Esophagus mucosa (tissue), 1 donor: ENCODE measurements at regions not wholly inside any gene's neighbourhood (a gene's known extent, or its start where the extent isn't known, plus 50 kb on each side); places are given as distances from the start of the nearest gene placed in this dataset.
"Not testable (repeated sequence)": the region's sequence is repeated elsewhere in the genome, so short reads cannot be mapped to it uniquely, and the experiment has no call there.

Experiments
- ATAC-seq: fragments of 200-7000 bp; cut with Tn5 transposase; one replicate; pipeline ENCODE4 v1.9.1; 2020
- donor health status: DM: yes; HTN: yes; CAD: no.

GRCh38 chr7:157467496-157468212 is 130.8 kb downstream of the DNAJB6 start:
- ATAC-seq, result no peak

DNA sequence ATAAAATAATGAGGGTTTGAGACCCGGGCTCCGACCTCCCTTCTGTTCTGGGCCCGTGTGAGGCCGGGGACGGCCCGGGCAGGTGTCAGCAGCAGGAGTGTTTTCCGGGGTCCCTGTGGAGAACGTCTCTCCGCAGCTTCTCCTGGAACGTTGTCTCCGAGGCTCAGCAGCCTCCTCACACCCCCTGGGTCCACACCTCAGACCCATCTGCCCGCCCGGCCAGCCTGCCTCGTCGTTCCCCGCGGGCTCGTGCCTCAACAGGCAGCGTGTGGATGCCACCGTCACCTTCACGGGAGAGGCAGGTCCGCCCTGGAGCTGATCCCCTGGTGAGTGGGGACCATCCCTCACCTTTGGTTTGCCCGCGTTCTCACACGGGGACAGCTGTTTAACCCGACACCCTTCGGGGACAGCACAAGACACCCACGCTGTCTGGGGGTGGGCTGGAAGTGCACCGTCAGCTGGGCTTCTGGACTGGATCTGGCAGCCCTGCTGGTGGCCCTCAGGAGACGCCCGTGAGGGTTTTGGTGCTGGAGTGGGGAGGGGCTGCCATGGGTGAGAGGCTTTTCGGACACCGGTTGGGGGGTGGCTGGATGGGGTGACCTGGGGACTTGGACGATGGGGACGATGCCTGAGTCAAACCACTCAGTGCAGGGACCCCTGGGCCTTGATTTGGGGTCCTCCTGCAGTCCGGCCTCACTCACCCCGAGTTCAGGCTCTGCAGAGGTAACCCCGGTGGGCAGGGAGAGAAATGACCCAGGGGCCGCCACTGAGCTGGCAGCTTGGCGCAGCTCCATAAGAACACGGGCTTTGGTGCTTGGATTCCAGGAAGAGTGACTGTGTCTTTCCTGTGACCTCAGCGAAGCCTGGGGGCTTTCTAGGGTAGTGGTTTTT is 131.7 kb downstream of the DNAJB6 start:
- ATAC-seq, result no peak

GRCh38 chr7:157469181-157470016 is 132.6 kb downstream of the DNAJB6 start:
- no peak for ATAC-seq

- ATAC-seq, result no peak
These were observed 133.2 kb downstream of the DNAJB6 start for GRCh38 chr7:157470017-157470322.

DNA sequence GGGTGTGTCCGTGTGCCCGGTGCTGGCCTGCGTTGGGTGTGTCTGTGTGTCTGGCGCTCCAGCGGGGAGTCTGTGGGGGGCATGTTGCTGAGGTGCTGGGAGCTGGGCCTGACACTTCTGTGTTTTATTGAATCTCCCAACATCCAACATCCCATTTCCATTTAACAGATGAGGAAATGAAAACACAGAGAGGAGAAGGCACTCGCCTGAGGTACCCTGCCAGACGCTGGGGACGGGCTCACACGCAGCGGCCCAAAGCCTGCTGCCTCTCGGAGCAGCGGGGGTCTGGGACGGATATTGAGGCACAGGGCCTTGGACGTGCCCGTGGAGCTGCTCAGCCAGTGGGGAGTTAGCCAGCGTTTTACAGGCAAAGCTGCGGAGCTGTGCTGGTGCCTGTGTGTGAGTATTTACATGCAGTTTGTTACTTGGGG is 133.9 kb downstream of the DNAJB6 start:
- no peak for ATAC-seq

DNA sequence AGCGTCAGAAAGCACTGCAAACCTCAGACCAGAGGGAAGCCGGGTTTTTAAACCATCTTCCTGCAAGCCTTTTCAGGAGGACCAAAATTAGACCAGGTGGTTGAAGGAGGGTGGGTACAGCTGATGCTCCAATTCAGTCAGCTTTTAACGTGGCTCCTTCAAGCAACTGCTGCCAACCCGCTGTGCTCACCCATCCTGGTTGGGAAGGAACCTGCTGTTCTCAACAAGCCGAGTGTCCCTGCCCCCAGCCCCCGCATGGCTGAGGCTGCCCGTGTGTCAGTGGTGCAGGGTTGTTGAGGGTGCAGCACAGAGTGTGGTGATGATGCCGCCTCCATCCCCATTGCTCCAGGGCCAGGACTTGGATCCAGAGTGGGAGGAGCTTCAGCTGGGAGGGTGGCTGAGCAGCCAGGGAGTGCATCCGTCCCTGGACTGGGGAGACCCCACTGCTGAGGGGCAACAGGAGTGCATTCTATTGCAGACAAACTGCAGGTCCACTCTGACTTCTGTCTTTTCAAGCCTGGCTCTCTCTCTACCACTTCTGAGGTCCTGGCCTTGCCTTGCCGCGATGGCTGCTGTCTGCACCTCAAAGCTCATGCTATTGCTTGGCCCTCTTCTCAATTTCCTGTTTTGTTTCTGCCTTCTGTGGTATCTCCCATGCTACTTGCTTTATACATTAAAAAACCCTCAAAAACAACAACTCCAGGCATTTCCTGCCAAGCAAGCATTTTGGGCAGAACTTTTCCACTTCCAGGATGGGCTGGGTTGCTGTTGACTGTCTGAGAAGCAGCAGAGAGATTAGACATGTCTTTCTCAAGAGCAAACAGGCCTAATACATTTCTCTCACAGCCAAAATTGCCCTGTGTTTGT is 134.7 kb downstream of the DNAJB6 start:
- peak; percentile 9 for ATAC-seq

DNA sequence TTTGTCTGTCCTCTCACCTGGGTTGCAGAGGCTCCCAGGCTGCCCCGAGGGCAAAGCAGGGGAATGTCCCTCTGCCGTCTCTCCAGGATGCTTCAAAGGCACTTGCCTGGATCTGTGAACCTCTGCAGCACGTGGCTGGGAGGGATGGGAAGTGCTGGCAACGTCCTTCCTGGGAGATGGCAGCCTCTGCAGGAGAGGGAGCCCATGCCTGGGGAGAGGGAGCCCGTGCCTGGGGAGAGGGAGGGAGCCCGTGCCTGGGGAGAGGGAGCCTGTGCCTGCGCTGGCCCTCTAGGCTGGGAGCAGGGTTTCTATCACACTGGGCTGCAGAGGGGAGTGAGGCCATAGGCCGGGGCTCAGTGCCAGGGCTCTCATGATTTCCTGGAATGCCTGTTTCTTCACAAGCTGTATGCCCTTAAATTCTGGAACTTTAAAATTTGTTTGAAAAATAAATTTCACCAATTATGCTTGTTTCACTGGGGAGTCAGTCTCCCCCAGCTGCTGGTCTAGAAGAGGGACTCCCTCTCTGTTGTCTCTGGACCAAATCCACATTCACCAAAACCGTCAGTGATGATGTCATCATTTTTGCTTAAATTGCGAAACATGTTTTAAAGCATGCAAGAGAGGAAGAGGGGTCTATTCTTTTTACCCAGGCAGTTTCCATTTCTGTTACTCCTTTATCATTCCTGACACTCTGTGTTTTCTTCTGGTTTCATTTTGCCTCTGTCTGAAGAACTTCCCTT is 135.7 kb downstream of the DNAJB6 start:
- ATAC-seq, result no peak

DNA sequence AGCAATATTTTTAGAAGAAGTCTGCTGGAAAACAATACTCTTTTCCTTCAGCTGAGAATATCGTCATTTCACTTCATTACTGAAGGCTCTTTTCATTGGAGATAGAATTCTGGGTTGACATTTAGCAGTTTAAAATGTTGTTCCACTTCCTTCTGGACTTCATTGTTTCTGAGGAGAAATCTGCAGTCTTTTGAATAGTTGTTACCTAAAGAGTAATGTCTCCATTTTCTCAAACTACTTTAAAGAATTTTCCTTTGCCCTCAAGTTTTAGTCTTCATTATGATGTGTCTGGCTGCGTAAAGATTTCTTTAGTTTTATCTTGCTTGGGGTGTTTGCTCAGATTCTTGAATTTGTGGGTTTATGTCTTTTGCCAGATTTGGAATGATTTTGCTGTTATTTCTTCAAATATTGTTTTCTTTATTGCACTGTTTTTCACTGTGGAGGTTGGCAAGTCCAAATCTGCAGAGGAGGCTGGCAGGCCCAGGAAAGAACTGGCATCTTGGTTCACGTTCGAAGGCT is 136.3 kb downstream of the DNAJB6 start:
- no peak for ATAC-seq

DNA sequence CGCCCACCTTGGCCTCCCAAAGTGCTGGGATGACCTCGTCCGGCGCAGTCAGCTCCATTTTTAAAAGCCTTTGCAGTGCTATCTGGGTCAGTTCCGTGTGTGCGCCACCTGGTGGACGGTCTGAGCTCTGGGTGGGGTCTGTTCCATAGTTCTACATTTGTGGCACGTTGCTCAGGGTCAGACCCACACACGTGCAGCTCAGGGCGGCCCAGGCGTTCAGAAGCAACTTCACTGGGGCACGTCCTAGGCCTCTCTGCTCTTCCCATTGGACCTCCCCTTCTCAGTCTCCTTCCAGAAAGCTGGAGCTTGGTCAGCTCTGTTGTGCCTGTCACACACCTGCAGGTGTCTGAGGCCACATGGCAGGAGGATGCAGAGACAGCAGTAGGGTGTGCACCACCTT is 137.9 kb downstream of the DNAJB6 start:
- no peak for ATAC-seq

- ATAC-seq, result no peak
These were observed 138.3 kb downstream of the DNAJB6 start for GRCh38 chr7:157475095-157475494.

DNA sequence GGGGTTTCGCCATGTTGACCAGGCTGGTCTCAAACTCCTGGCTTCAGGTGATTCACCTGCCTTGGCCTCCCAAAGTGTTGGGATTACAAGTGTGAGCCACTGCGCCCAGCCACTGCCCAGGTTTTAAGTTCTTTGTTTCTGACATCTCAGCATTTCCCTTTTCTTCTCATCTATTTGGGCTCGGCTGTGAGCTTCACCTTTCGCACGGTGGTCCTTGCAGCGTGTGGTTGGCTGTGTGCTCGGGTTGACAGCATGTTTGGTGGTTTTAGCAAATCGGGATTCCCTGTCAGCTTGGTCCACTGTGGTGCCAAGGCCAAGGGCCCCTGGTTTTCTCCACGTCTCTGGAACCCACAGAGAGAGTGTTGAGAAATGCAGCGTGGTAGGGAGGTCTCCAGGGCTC is 138.8 kb downstream of the DNAJB6 start:
- ATAC-seq, result no peak

DNA sequence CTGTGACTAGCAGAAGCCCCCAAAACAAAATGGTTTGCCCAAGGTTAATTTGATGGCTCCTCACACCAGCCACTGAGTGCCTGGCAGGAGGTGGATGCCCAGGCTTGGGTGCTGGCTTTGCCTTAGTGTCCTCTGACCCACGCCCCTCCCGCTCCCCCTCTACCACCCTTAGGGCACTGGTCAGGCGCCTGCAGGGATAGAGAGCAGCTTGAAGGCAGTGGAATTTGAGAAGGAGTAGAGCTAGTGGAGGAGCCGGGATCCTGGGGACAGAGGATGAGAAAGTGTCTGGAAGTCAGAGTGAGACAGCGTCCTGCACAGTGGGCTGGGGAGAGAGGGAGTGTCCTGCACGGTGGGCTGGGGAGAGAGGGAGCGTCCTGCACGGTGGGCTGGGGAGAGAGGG is 139.4 kb downstream of the DNAJB6 start:
- no peak for ATAC-seq

DNA sequence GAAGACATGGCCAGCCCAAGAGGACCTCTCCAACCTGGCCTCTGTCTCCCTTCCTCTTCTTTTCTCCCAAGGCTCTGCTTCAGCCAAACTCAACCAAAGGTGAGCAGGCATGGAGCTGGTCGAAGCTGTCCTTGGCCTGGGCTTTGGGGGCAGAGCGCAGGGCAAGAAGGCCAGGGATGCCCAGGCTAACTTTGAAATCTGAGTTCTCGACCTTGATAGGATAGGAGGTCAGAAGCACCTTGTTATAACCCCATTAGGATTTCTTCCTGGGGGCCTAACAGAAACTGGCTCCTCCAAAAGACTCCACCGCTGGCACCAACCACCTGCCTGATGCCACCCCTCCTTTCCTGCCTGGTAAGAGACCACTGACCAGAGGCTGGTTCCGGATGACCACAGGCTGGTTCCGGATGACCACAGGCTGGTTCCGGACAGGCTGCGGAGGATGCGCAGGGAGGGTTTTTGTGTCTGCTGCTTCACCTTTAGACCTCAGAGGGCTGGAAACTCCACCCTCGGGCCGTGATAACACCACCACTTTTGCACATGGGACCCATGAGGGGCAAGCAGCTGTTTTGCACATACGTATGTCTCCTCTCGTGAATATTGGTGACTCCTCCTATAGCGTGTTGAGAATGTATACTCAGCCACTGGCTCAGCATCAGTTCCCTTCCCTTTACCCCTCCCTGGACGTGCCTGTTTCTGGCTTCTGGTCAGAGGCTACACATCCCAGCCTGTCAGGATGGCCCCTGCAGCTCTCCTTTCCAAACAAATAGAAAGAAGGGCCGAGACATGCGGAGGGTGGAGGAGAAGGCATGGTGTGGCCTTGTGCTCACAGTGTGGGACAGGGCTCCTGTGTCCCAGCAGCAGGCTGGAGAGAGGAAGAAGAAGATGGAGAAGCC is 140.1 kb downstream of the DNAJB6 start:
- ATAC-seq, result no peak

- no peak for ATAC-seq
These were observed 140.9 kb downstream of the DNAJB6 start for GRCh38 chr7:157477550-157478212.

DNA sequence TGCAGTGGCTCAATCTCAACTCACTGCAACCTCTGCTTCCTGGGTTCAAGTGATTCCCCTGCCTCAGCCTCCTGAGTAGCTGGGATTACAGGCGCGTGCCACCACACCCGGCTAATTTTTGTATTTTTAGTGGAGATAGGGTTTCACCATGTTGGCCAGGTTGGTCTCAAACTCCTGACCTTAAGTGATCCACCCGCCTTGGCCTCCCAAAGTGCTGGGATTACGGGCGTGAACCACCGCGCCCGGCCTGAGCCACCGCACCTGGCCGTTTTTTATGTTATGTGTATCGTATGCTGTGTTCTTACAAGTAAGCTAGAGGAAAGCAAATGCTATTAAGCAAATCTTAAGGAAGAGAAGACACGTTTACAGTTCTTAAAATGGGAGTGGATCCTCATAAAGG is 141.8 kb downstream of the DNAJB6 start:
- not testable (repeated sequence) for ATAC-seq

DNA sequence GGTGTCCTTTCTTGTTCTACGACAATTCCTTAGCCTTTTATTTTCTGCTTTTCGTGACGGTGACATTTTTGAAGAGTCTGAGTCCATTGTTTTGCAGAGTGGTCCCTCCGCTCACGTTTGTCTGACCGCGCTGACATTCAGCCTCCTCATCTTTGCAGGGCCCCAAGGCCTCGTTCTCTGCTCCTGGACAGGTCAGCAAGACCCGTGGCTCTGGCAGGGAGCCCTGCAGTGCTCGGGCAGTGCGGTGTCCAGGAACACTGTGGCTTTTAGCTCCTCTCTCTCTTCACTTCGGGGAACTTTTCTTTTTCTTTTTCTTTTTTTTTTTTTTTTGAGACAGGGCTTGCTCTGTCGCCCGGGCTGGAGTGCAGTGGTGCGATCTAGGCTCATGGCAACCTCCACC is 142.5 kb downstream of the DNAJB6 start:
- no peak for ATAC-seq

DNA sequence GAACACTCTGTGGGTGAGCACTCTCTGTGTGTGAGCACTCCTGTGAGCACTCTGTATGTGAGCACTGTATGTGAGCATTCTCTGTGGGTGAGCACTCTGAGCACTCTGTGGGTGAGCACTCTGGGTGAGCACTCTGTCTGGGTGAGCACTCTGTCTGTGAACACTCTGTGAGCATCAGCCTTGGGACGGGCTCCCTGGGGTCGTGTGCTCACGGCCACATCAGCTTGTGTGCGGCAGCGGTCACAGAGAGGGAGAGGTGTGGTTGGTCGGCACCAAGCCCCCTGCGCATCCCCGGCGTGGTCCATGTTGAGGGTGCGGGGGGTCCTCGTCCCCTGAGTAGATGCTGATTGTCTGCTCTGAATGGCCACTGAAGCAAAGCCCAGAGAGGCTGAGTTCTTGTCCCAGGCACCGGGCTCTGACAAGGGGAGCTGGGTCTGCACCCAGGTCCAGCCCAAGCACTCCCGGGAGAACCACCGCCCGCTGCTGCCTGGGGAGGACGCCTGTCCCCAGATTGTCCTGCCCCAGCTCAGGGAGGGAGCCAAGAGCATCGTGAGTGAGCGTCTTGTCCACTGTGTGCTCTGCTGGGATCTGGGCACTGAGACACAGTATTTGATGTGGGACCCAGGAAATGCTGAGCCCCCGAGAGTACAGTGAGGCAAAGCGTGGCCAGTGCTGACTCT is 143.7 kb downstream of the DNAJB6 start:
- no peak for ATAC-seq

- no peak for ATAC-seq
These were observed 144.6 kb downstream of the DNAJB6 start for GRCh38 chr7:157481389-157481788.

DNA sequence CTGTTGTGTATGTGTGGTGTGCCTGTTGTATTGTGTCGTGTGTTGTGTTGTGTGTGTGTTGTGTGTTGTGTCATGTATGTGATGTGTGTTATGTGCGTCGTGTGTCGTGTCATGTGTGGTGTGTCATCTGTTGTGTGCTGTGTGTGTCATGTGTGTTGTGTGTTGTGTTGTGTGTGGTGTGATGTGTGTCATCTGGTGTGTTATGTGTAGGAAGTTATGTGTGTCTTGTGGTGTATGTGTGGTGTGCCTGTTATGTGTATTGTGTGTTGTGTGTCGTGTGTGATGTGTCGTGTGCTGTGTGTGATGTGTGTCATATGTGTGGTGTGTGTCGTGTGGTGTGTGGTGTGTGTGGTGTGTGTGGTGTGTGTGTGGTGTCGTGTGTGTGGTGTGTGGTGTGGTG is 145.2 kb downstream of the DNAJB6 start:
- no peak for ATAC-seq
